ENCODE measurements at regions not wholly inside any gene's neighbourhood (a gene's known extent, or its start where the extent isn't known, plus 50 kb on each side); places are given as distances from the start of the nearest gene placed in this dataset.

GRCh38 chr1:209059981-209060380 is 523.5 kb upstream of the CAMK1G start:
- peaks cover 0 to 23% (median 4%) of the 10 kb centered on the region in 4 donors for H3K9me3 ChIP-seq
- no peak overlapping the region for H3K27ac ChIP-seq (replicated peaks in 1 of 4)
- WGBS: 29% methylated on average over 7 of the region's 7 CpGs
- H3K36me3 ChIP-seq: no peaks in the 10 kb centered on the region
- no peaks in the 10 kb centered on the region for H3K4me1 ChIP-seq
- peaks cover 0 to 4% (median 0%) of the 10 kb centered on the region in 4 donors for H3K27me3 ChIP-seq
- no peak for DNase-seq (ENCODE audit: extremely low spot score)
- intact Hi-C loops (cut with DNase I): no loop called here
- TF ChIP-seq EP300 (IDR thresholded peaks at IDR 0.05) (no peak), POLR2A (IDR thresholded peaks at IDR 0.05; ENCODE audit: low read depth) (no peak), CTCF (IDR thresholded peaks at IDR 0.05) (no peak), POLR2AphosphoS5 (IDR thresholded peaks at IDR 0.05) (no peak)
- no peak overlapping the region for H3K4me3 ChIP-seq

GRCh38 chr1:209062081-209062620 is 521.4 kb upstream of the CAMK1G start:
- TF ChIP-seq CTCF (IDR thresholded peaks at IDR 0.05): no peak
- no peak for TF ChIP-seq EP300 (IDR thresholded peaks at IDR 0.05)
- no peak for TF ChIP-seq POLR2A (IDR thresholded peaks at IDR 0.05; ENCODE audit: low read depth)
- TF ChIP-seq POLR2AphosphoS5 (IDR thresholded peaks at IDR 0.05): no peak
- Histone ChIP-seq H3K9me3 (peaks cover 0 to 1% (median 0%) of the 10 kb centered on the region in 4 donors), H3K27me3 (peaks cover 0 to 4% (median 0%) of the 10 kb centered on the region in 4 donors), H3K27ac (replicated peaks in 1 of 4) (no peak overlapping the region), H3K4me3 (no peak overlapping the region), H3K36me3 (no peaks in the 10 kb centered on the region), H3K4me1 (no peaks in the 10 kb centered on the region)
- intact Hi-C loops (cut with DNase I): no loop called here
- 81% methylated on average over 6 of the region's 6 CpGs for WGBS
- DNase-seq (ENCODE audit: extremely low spot score): no peak

- Histone ChIP-seq H3K27me3 (peaks cover 0 to 4% (median 0%) of the 10 kb centered on the region in 4 donors), H3K4me1 (no peaks in the 10 kb centered on the region), H3K4me3 (no peak overlapping the region), H3K27ac (replicated peaks in 1 of 4) (no peak overlapping the region), H3K9me3 (no peaks in the 10 kb centered on the region), H3K36me3 (no peaks in the 10 kb centered on the region)
- TF ChIP-seq POLR2AphosphoS5 (IDR thresholded peaks at IDR 0.05): no peak
- no peak for DNase-seq (ENCODE audit: extremely low spot score)
- intact Hi-C loops (cut with DNase I): no loop called here
- 85% methylated on average over 1 of the region's 1 CpG for WGBS
Observed at GRCh38 chr1:209062863-209063262, 520.7 kb upstream of the CAMK1G start.

- 75% methylated on average over 13 of the region's 13 CpGs for WGBS
- Histone ChIP-seq H3K4me3 (no peak overlapping the region), H3K27me3 (peaks cover 0 to 4% (median 0%) of the 10 kb centered on the region in 4 donors), H3K36me3 (no peaks in the 10 kb centered on the region), H3K4me1 (no peaks in the 10 kb centered on the region), H3K9me3 (no peaks in the 10 kb centered on the region), H3K27ac (replicated peaks in 1 of 4) (no peak overlapping the region)
- no peak for TF ChIP-seq POLR2AphosphoS5 (IDR thresholded peaks at IDR 0.05)
- DNase-seq (ENCODE audit: extremely low spot score): no peak
- intact Hi-C loops (cut with DNase I): no loop called here
Observed at GRCh38 chr1:209063767-209064659, 519.5 kb upstream of the CAMK1G start.

GRCh38 chr1:209064850-209065706 is 518.4 kb upstream of the CAMK1G start:
- H3K4me1 ChIP-seq: no peaks in the 10 kb centered on the region
- no peaks in the 10 kb centered on the region for H3K9me3 ChIP-seq
- H3K27me3 ChIP-seq: peaks cover 0 to 4% (median 0%) of the 10 kb centered on the region in 4 donors
- 81% methylated on average over 11 of the region's 11 CpGs for WGBS
- no peak overlapping the region for H3K4me3 ChIP-seq
- TF ChIP-seq CTCF (IDR thresholded peaks at IDR 0.05) (no peak), EP300 (IDR thresholded peaks at IDR 0.05) (no peak), POLR2AphosphoS5 (IDR thresholded peaks at IDR 0.05) (no peak), POLR2A (IDR thresholded peaks at IDR 0.05; ENCODE audit: low read depth) (no peak)
- H3K36me3 ChIP-seq: no peaks in the 10 kb centered on the region
- H3K27ac ChIP-seq (replicated peaks in 1 of 4): no peak overlapping the region
- intact Hi-C loops (cut with DNase I): no loop called here
- DNase-seq (ENCODE audit: extremely low spot score): no peak
